ENCODE measurements at regions not wholly inside any gene's neighbourhood (a gene's known extent, or its start where the extent isn't known, plus 50 kb on each side); places are given as distances from the start of the nearest gene placed in this dataset.

- no peak for DNase-seq (ENCODE audit: low read depth in 2 of 2)
Observed at GRCh38 chr1:208419746-208420420, 175.7 kb upstream of the PLXNA2 start.

- DNase-seq (ENCODE audit: low read depth in 2 of 2) = no peak
Observed at GRCh38 chr1:208420696-208421095, 176.5 kb upstream of the PLXNA2 start.

- DNase-seq (ENCODE audit: low read depth in 2 of 2) = no peak
Observed at GRCh38 chr1:208421486-208421885, 177.3 kb upstream of the PLXNA2 start.

- DNase-seq (ENCODE audit: low read depth in 2 of 2) = no peak
Observed at GRCh38 chr1:208423526-208423925, 179.3 kb upstream of the PLXNA2 start.

GRCh38 chr1:208425096-208425495 is 180.9 kb upstream of the PLXNA2 start:
- DNase-seq (ENCODE audit: low read depth in 2 of 2) = no peak

- DNase-seq (ENCODE audit: low read depth in 2 of 2) = no peak
Observed at GRCh38 chr1:208430220-208430619, 186.0 kb upstream of the PLXNA2 start.

GRCh38 chr1:208431721-208432120 is 187.5 kb upstream of the PLXNA2 start:
- DNase-seq (ENCODE audit: low read depth in 2 of 2) = no peak

GRCh38 chr1:208432346-208432745 is 188.2 kb upstream of the PLXNA2 start:
- DNase-seq (ENCODE audit: low read depth in 2 of 2) = no peak

- DNase-seq (ENCODE audit: low read depth in 2 of 2) = no peak
Observed at GRCh38 chr1:208433086-208433485, 188.9 kb upstream of the PLXNA2 start.

GRCh38 chr1:208433971-208434370 is 189.8 kb upstream of the PLXNA2 start:
- DNase-seq (ENCODE audit: low read depth in 2 of 2) = no peak

GRCh38 chr1:208437401-208437800 is 193.2 kb upstream of the PLXNA2 start:
- no peak for DNase-seq (ENCODE audit: low read depth in 2 of 2)

- no peak for DNase-seq (ENCODE audit: low read depth in 2 of 2)
Observed at GRCh38 chr1:208438112-208438699, 194.0 kb upstream of the PLXNA2 start.

GRCh38 chr1:208445758-208446203 is 201.6 kb upstream of the PLXNA2 start:
- no peak for DNase-seq (ENCODE audit: low read depth in 2 of 2)

GRCh38 chr1:208446271-208446691 is 202.1 kb upstream of the PLXNA2 start:
- no peak for DNase-seq (ENCODE audit: low read depth in 2 of 2)

- DNase-seq (ENCODE audit: low read depth in 2 of 2) = no peak
Observed at GRCh38 chr1:208448425-208448824, 204.2 kb upstream of the PLXNA2 start.

GRCh38 chr1:208449951-208450350 is 205.8 kb upstream of the PLXNA2 start:
- no peak for DNase-seq (ENCODE audit: low read depth in 2 of 2)

GRCh38 chr1:208450958-208451357 is 206.8 kb upstream of the PLXNA2 start:
- no peak for DNase-seq (ENCODE audit: low read depth in 2 of 2)

- DNase-seq (ENCODE audit: low read depth in 2 of 2) = no peak
Observed at GRCh38 chr1:208455821-208456220, 211.6 kb upstream of the PLXNA2 start.

GRCh38 chr1:208456487-208456886 is 212.3 kb upstream of the PLXNA2 start:
- no peak for DNase-seq (ENCODE audit: low read depth in 2 of 2)

- no peak for DNase-seq (ENCODE audit: low read depth in 2 of 2)
Observed at GRCh38 chr1:208460823-208461222, 216.6 kb upstream of the PLXNA2 start.

GRCh38 chr1:208461680-208462079 is 217.5 kb upstream of the PLXNA2 start:
- DNase-seq (ENCODE audit: low read depth in 2 of 2) = no peak

GRCh38 chr1:208462761-208463160 is 218.6 kb upstream of the PLXNA2 start:
- DNase-seq (ENCODE audit: low read depth in 2 of 2) = no peak

- no peak for DNase-seq (ENCODE audit: low read depth in 2 of 2)
Observed at GRCh38 chr1:208465266-208465665, 221.1 kb upstream of the PLXNA2 start.

All from stimulated activated CD4-positive, alpha-beta T cell treated with anti-CD3 and anti-CD28 coated beads, Interleukin-4, amount 100 ng/mL, for 48 hours (primary cell).